ENCODE measurements at regions not wholly inside any gene's neighbourhood (a gene's known extent, or its start where the extent isn't known, plus 50 kb on each side); places are given as distances from the start of the nearest gene placed in this dataset.

DNA sequence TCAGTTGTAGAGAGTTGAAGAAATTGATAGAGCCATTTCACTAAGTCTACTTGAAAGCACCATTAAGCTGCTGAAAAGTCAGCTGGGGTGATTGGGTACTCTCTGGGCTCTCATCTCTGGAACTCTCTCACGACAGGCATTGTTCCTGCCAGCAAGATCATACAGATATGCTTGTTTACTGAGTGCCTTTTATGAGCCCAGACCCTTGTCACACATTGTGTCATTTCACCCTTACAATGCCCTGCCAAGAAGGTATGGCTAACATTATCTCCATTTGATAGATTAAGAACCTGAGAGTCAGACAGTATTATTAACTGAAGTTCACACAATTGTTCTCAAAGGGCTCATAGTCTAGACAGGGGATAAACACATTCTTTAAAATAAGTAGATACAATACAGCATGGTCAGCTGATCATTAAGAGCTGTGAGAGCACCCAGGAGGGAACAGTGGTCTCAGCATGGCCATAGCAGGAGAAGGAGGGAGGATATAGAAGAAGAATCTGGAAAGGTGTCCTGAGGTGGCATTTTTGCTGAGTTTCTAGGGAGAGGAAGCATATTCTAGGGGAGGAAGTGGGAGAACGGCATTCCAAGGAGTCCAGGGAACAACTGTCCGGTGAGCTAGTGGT lies 580.5 kb downstream of the INSC start:
- H3K36me3 Mint-ChIP-seq: no peaks in the 10 kb centered on the region
- no peak overlapping the region for H3K4me3 Mint-ChIP-seq
- DNase-seq: no peak
- no peak overlapping the region for H3K27ac Mint-ChIP-seq
- peaks cover 0 to 9% (median 2%) of the 10 kb centered on the region in 3 donors for H3K27me3 Mint-ChIP-seq (ENCODE audit: low read depth in 3 of 3)
- peaks cover 0 to 5% (median 2%) of the 10 kb centered on the region in 6 donors for H3K9me3 Mint-ChIP-seq
- H3K4me1 Mint-ChIP-seq: no peaks in the 10 kb centered on the region

GRCh38 chr11:15696069-15696468 lies 581.3 kb downstream of the INSC start:
- no peaks in the 10 kb centered on the region for H3K4me1 Mint-ChIP-seq
- H3K27me3 Mint-ChIP-seq (ENCODE audit: low read depth in 3 of 3): peaks cover 0 to 9% (median 2%) of the 10 kb centered on the region in 3 donors
- no peak overlapping the region for H3K4me3 Mint-ChIP-seq
- DNase-seq: no peak
- H3K27ac Mint-ChIP-seq: no peak overlapping the region
- peaks cover 0 to 5% (median 2%) of the 10 kb centered on the region in 6 donors for H3K9me3 Mint-ChIP-seq
- H3K36me3 Mint-ChIP-seq: no peaks in the 10 kb centered on the region

DNA sequence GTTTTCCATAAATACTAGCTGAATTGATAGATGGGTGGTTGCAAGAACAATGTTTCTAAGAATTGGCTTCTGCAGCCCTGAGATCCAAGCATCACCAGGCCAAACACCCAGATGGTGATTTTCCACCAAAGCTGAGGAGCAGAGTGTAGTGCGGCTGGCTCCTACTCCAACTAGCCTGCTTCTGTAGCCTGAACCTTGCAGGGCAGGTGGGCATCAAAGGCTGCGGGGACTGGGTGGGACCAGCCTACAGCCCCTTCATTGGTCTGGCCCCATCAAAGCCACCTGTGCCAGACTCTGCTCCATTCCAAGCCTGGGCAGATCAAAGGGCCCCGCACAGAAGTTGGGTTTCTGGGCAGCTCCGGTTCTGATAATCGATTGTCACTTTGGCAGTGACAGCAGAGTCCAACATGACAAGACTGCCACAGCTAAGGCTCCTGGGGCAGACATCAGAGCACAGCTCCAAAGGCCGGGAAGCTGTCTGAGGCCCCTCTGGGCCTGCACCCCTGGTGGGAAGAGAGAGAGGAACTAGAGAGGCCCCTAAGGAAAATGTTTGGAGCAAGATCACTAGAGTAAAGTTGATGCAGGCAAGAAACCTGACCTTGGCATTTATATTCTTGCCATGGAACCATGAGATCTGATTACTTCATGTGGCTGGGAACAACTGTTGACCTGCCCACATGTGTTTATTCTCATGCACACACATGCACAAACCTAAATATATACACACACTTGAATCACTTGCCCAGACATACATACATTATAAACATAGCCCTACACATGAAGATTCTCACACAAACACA lies 582.9 kb downstream of the INSC start:
- no peak overlapping the region for H3K27ac Mint-ChIP-seq
- H3K36me3 Mint-ChIP-seq: no peaks in the 10 kb centered on the region
- H3K27me3 Mint-ChIP-seq (ENCODE audit: low read depth in 3 of 3): peaks cover 0 to 9% (median 2%) of the 10 kb centered on the region in 3 donors
- H3K4me3 Mint-ChIP-seq: no peak overlapping the region
- DNase-seq: no peak
- peaks cover 0 to 5% (median 0%) of the 10 kb centered on the region in 6 donors for H3K9me3 Mint-ChIP-seq
- H3K4me1 Mint-ChIP-seq: no peaks in the 10 kb centered on the region

DNA sequence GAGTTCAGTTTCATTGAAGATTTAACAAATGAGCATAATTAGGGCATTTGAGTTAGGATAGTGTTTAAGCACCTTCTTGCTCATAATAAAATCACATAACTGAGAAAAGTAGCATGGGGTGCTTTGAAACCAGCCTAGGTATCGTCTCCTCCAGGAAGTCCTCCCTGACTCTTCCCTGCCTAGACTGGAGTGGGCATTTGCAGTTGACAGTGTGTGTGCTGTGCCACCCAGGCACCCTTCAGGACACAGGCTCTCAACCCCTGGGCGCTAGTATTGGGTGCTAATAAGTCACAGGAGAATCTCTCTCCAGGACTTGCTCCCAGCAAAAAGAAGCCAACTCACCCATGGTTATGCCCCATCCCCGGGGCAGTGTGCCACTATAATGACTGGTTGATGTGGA lies 584.1 kb downstream of the INSC start:
- H3K9me3 Mint-ChIP-seq: peaks cover 0 to 5% (median 0%) of the 10 kb centered on the region in 6 donors
- no peaks in the 10 kb centered on the region for H3K36me3 Mint-ChIP-seq
- no peaks in the 10 kb centered on the region for H3K4me1 Mint-ChIP-seq
- H3K4me3 Mint-ChIP-seq: no peak overlapping the region
- H3K27ac Mint-ChIP-seq: no peak overlapping the region
- peaks cover 2 to 9% (median 2%) of the 10 kb centered on the region in 3 donors for H3K27me3 Mint-ChIP-seq (ENCODE audit: low read depth in 3 of 3)
- DNase-seq: no peak

- Mint-ChIP-seq H3K27me3 (ENCODE audit: low read depth in 3 of 3) (peaks cover 2 to 6% (median 2%) of the 10 kb centered on the region in 3 donors), H3K36me3 (no peaks in the 10 kb centered on the region), H3K4me1 (no peaks in the 10 kb centered on the region), H3K9me3 (peaks cover 0 to 5% (median 0%) of the 10 kb centered on the region in 6 donors), H3K4me3 (no peak overlapping the region), H3K27ac (no peak overlapping the region)
- DNase-seq: no peak
Measured at GRCh38 chr11:15699978-15700377, 585.3 kb downstream of the INSC start.

DNA sequence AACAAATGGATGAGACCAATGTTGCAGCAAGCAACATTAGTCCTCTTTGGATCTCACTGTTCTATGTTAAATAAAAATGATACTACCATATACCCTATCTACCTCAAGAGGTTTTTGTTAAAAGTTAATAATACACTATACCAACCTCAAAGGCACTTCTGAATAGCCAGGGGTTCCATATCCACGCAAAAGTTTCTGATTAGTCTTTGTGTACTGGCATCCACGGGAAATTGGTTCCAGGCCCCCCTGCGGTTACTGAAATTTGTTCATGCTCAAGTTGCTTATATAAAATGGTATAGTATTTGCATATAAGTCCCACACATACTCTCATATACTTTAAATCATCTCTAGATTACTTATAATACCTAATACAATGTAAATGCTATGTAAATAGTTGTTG lies 585.7 kb downstream of the INSC start:
- H3K4me3 Mint-ChIP-seq: no peak overlapping the region
- no peaks in the 10 kb centered on the region for H3K4me1 Mint-ChIP-seq
- no peaks in the 10 kb centered on the region for H3K36me3 Mint-ChIP-seq
- DNase-seq: no peak
- peaks cover 0 to 5% (median 2%) of the 10 kb centered on the region in 3 donors for H3K27me3 Mint-ChIP-seq (ENCODE audit: low read depth in 3 of 3)
- peaks cover 0 to 5% (median 0%) of the 10 kb centered on the region in 6 donors for H3K9me3 Mint-ChIP-seq
- no peak overlapping the region for H3K27ac Mint-ChIP-seq

- Mint-ChIP-seq H3K27ac (no peak overlapping the region), H3K36me3 (no peaks in the 10 kb centered on the region), H3K4me3 (no peak overlapping the region), H3K27me3 (ENCODE audit: low read depth in 3 of 3) (peaks cover 0 to 4% (median 2%) of the 10 kb centered on the region in 3 donors), H3K4me1 (no peaks in the 10 kb centered on the region), H3K9me3 (peaks cover 0 to 13% (median 3%) of the 10 kb centered on the region in 6 donors)
- no peak for DNase-seq
Measured at GRCh38 chr11:15704064-15704463, 589.3 kb downstream of the INSC start.

GRCh38 chr11:15704556-15704955 lies 589.8 kb downstream of the INSC start:
- H3K9me3 Mint-ChIP-seq: peaks cover 0 to 9% (median 3%) of the 10 kb centered on the region in 6 donors
- no peaks in the 10 kb centered on the region for H3K4me1 Mint-ChIP-seq
- no peak overlapping the region for H3K27ac Mint-ChIP-seq
- no peak for DNase-seq
- no peak overlapping the region for H3K4me3 Mint-ChIP-seq
- H3K36me3 Mint-ChIP-seq: no peaks in the 10 kb centered on the region
- H3K27me3 Mint-ChIP-seq (ENCODE audit: low read depth in 3 of 3): peaks cover 0 to 2% (median 1%) of the 10 kb centered on the region in 3 donors

- Mint-ChIP-seq H3K27ac (no peak overlapping the region), H3K4me3 (no peak overlapping the region), H3K27me3 (ENCODE audit: low read depth in 3 of 3) (peaks cover 0 to 2% (median 0%) of the 10 kb centered on the region in 3 donors), H3K4me1 (no peaks in the 10 kb centered on the region), H3K9me3 (peaks cover 0 to 9% (median 3%) of the 10 kb centered on the region in 6 donors), H3K36me3 (no peaks in the 10 kb centered on the region)
- DNase-seq: no peak
Measured at GRCh38 chr11:15705891-15706290, 591.2 kb downstream of the INSC start.

DNA sequence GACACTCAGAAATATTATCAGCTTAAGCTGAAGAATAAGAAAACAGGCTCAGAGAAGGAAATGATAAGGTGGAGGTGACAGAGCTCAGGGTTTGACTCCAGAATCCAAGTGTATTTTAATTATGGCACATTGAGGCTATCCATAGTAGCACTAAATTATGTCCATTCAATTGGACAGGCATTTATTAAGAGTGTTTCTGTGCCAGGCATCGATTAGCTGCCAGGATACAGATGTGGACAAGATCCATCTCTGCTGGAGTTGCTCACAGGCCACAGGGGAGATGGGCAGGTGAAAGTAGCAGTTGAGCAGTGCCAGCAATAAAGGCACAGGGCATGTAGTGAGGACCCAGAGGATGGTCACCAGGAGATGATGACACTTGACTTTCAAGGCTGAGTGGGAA lies 592.5 kb downstream of the INSC start:
- no peak overlapping the region for H3K27ac Mint-ChIP-seq
- no peaks in the 10 kb centered on the region for H3K36me3 Mint-ChIP-seq
- no peak overlapping the region for H3K4me3 Mint-ChIP-seq
- DNase-seq: no peak
- H3K4me1 Mint-ChIP-seq: no peaks in the 10 kb centered on the region
- peaks cover 0 to 11% (median 3%) of the 10 kb centered on the region in 6 donors for H3K9me3 Mint-ChIP-seq
- peaks cover 0 to 2% (median 0%) of the 10 kb centered on the region in 3 donors for H3K27me3 Mint-ChIP-seq (ENCODE audit: low read depth in 3 of 3)

- H3K36me3 Mint-ChIP-seq: no peaks in the 10 kb centered on the region
- H3K27ac Mint-ChIP-seq: no peak overlapping the region
- H3K4me3 Mint-ChIP-seq: no peak overlapping the region
- no peak for DNase-seq
- peaks cover 0 to 2% (median 0%) of the 10 kb centered on the region in 3 donors for H3K27me3 Mint-ChIP-seq (ENCODE audit: low read depth in 3 of 3)
- no peaks in the 10 kb centered on the region for H3K4me1 Mint-ChIP-seq
- peaks cover 0 to 11% (median 3%) of the 10 kb centered on the region in 6 donors for H3K9me3 Mint-ChIP-seq
Measured at GRCh38 chr11:15707971-15708370, 593.2 kb downstream of the INSC start.

DNA sequence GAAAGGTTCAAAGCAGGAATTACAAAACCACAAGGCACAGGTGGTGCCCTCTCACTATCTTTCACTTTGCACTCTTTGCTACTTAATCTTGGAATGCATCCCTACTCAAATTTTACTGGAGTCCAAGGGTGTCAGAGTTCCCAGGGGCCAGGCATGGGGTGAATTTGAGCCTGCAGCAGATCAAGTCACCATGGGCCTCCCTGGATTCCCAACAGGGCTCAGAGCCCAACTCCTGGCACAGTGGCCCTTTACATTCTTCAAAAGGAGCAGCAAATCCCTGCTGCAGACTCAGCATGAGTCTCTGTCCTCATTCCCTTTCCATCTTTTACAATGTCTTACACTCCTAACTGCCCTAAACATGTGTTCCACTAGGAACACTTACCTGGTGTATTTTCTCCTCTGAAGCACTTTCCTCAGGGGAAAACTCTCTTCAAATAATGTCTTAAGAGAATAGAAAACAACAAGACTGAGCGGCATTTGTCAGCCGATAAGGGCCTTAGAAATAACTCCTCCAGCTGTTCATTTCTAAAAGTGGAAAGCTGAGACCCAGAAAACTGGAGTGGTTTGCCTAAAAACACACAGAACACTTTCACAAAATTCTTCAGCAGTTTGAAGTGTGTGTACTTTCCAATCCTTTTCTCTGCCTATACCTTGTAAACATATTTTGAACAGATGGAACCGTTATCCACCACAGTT lies 596.0 kb downstream of the INSC start:
- Mint-ChIP-seq H3K4me3 (no peak overlapping the region), H3K9me3 (peaks cover 0 to 15% (median 3%) of the 10 kb centered on the region in 6 donors), H3K27ac (no peak overlapping the region), H3K27me3 (ENCODE audit: low read depth in 3 of 3) (no peaks in the 10 kb centered on the region), H3K4me1 (no peaks in the 10 kb centered on the region), H3K36me3 (no peaks in the 10 kb centered on the region)
- DNase-seq: no peak

- Mint-ChIP-seq H3K9me3 (peaks cover 0 to 15% (median 3%) of the 10 kb centered on the region in 6 donors), H3K4me3 (no peak overlapping the region), H3K27ac (no peak overlapping the region), H3K4me1 (no peaks in the 10 kb centered on the region), H3K27me3 (ENCODE audit: low read depth in 3 of 3) (peaks cover 0 to 3% (median 0%) of the 10 kb centered on the region in 3 donors), H3K36me3 (no peaks in the 10 kb centered on the region)
- DNase-seq: no peak
Measured at GRCh38 chr11:15711311-15711710, 596.6 kb downstream of the INSC start.
